Tibial artery (tissue), 4 donors: ENCODE measurements at regions not wholly inside any gene's neighbourhood (a gene's known extent, or its start where the extent isn't known, plus 50 kb on each side); places are given as distances from the start of the nearest gene placed in this dataset.
A peak's percentile ranks its signal among the peaks of the same experiment; 100 is the strongest.

Source experiments
- DNase-seq, 2 donors: peaks; one replicate each; pipeline ENCODE4 v3.0.0-alpha.2; 2019
- H3K27ac ChIP-seq, 2 donors: fragments of 200-600 bp; sonication (generic) in 1 of 2; 1 replicate in 1 of 2; 2 replicates in 1 of 2; pipeline ENCODE4 v1.5.1; 2018 to 2019; ENCODE audit warnings: mild to moderate bottlenecking in 1 of 2
- H3K27me3 ChIP-seq, 2 donors: fragments of 200-600 bp; sonication (generic) in 1 of 2; one replicate each; pipeline versions ENCODE4 v1.5.1 to v1.6.0; 2016 to 2019
- H3K36me3 ChIP-seq, 3 donors: fragments of 200-600 bp; sonication (generic) in 2 of 3; one replicate each; pipeline ENCODE4 v1.5.1; 2016 to 2019; ENCODE audit warnings: mild to moderate bottlenecking in 2 of 3
- H3K4me1 ChIP-seq, 4 donors: fragments of 200-600 bp; sonication (generic) in 2 of 4; 1 replicate in 3 of 4; 2 replicates in 1 of 4; pipeline ENCODE4 v1.5.1; 2016 to 2019
- H3K4me3 ChIP-seq, 2 donors: fragments of 200-600 bp; sonication (generic) in 1 of 2; 1 replicate in 1 of 2; 2 replicates in 1 of 2; pipeline ENCODE4 v1.5.1; 2018 to 2019; ENCODE audit warnings: mild to moderate bottlenecking in 2 of 2
- H3K9me3 ChIP-seq, 3 donors: fragments of 200-600 bp; sonication (generic) in 1 of 3; one replicate each; pipeline ENCODE4 v1.5.1; 2016 to 2019
- intact Hi-C: fragments of 100-400 bp; cut with DNase I; formaldehyde crosslinking; loops from one replicate; pipeline ENCODE4 v1.15.0; 2023; ENCODE audit warnings: low total_unique reads
- TF ChIP-seq, protein P1 (sequence below), 2 experiments: fragments of 200-600 bp in 1 of 2; fragments of 450-650 bp in 1 of 2; IDR thresholded peaks; one replicate each; pipeline ENCODE4 v1.5.1; 2017 to 2019; ENCODE audit warnings: antibody characterized with exemption in 2 of 2, mild to moderate bottlenecking in 1 of 2, moderate library complexity in 1 of 2

DNA sequence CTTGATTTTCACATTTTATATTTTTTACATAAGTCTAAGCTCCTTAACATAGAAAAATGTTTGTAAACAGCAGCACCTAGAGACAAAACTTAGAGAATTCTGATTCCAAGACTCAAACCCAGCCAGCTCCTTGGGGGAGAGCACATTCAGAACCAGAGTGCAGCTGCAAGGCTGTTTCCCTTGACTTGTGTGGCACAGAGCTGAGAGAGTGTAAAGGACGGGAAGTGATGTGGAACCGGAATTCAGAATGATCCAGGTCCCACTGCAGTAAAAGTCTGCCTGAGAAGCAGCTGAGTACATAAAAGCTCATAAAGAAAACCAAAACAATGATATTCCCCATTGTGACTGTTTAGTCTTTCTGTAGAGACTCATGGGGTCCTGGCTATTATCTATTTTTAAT lies 713.8 kb downstream of the RAB28 start:
- Histone ChIP-seq H3K4me3 (no peak overlapping the region), H3K4me1 (no peaks in the 10 kb centered on the region), H3K27me3 (no peaks in the 10 kb centered on the region), H3K27ac (no peak overlapping the region), H3K36me3 (no peaks in the 10 kb centered on the region), H3K9me3 (no peaks in the 10 kb centered on the region)
- intact Hi-C loops: no loop called here
- DNase-seq: no peak
- TF ChIP-seq, protein P1, sequence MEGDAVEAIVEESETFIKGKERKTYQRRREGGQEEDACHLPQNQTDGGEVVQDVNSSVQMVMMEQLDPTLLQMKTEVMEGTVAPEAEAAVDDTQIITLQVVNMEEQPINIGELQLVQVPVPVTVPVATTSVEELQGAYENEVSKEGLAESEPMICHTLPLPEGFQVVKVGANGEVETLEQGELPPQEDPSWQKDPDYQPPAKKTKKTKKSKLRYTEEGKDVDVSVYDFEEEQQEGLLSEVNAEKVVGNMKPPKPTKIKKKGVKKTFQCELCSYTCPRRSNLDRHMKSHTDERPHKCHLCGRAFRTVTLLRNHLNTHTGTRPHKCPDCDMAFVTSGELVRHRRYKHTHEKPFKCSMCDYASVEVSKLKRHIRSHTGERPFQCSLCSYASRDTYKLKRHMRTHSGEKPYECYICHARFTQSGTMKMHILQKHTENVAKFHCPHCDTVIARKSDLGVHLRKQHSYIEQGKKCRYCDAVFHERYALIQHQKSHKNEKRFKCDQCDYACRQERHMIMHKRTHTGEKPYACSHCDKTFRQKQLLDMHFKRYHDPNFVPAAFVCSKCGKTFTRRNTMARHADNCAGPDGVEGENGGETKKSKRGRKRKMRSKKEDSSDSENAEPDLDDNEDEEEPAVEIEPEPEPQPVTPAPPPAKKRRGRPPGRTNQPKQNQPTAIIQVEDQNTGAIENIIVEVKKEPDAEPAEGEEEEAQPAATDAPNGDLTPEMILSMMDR (IDR thresholded peaks at IDR 0.05): no peak

DNA sequence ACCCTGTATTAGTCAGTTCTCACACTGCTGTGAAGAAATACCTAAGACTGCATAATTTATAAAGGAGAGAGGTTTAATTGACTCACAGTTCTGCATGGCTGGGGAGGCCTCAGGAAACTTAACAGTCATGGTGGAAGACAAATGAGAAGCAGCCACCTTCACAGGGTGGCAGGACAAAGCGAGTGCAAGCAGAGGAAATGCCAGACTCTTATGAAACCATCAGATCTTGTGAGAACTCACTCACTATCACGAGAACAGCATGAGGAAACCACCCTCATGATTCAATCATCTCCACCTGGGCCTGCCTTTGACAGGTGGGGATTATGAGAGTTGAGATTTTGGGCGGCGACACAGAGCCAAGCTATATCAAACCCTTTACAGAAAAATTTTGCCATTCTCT lies 722.4 kb downstream of the RAB28 start:
- no peaks in the 10 kb centered on the region for H3K36me3 ChIP-seq
- no peak for DNase-seq
- H3K4me3 ChIP-seq: no peak overlapping the region
- H3K27ac ChIP-seq: no peak overlapping the region
- TF ChIP-seq, protein P1 (IDR thresholded peaks at IDR 0.05): no peak
- no peaks in the 10 kb centered on the region for H3K27me3 ChIP-seq
- no peaks in the 10 kb centered on the region for H3K4me1 ChIP-seq
- H3K9me3 ChIP-seq: no peaks in the 10 kb centered on the region
- intact Hi-C loops: no loop called here

DNA sequence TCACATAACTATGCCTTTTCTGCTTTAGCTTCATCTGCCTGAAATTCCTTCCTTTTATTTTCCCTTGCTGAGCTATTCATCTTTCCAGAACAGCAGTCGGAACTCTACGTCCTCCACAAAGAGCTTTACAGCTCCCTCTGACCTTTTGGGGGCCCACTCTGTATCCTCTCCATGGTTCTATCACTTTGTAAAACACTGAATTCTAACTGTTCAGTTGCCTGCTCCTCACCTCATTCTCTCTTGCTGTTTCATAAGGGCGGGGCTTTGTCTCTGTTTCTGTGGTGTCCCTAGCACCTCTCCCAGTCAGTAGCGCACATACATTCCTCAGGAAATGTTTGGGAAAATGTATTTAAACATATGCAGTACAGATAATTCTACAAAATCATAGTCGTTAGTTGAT lies 737.0 kb downstream of the RAB28 start:
- TF ChIP-seq, protein P1 (IDR thresholded peaks at IDR 0.05): no peak
- DNase-seq: no peak
- no peaks in the 10 kb centered on the region for H3K36me3 ChIP-seq
- H3K27me3 ChIP-seq: no peaks in the 10 kb centered on the region
- intact Hi-C loops: no loop called here
- H3K9me3 ChIP-seq: no peaks in the 10 kb centered on the region
- H3K4me1 ChIP-seq: no peaks in the 10 kb centered on the region
- no peak overlapping the region for H3K27ac ChIP-seq
- H3K4me3 ChIP-seq: no peak overlapping the region

DNA sequence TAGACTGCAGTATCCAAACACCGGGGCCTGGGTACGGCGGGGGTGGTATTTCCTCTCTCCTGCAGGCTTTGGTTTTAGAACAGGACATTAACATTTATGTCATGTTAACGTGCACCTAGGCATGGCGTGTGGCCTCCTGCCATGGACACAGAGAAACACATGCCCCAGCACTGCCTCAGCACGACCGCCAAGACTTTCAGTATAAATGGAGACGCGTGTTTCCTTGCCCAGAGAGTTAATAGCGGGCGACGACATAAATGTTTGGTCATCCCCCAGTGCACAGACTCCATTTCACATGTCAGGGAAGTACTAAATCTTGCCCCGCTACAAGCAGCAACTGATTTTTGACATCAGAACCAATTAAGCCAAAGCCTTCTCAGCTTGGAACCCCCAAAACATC lies 737.9 kb downstream of the RAB28 start:
- no peaks in the 10 kb centered on the region for H3K9me3 ChIP-seq

DNA sequence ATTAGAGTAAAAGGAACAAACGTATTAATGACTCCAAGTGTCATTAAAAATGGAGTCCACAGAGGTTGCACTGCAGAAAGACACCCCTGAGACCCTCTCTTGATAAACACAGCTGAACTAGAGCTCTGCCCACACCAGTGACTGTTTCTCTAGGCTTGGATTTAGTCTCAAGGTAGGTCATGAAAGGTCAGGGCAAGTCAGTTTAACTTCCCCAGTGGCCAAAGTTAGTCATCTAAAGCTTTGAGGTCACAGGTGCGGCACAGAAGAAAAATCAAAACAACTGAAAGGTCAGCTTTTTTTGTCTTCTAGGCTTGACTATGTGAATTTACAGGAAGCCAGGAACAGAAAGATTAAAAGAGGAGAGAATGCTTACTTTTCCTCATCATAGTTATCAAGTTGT lies 749.6 kb downstream of the RAB28 start:
- TF ChIP-seq, protein P1 (IDR thresholded peaks at IDR 0.05): no peak
- intact Hi-C loops: no loop called here
- Histone ChIP-seq H3K4me1 (no peaks in the 10 kb centered on the region), H3K27me3 (no peaks in the 10 kb centered on the region), H3K27ac (no peak overlapping the region), H3K4me3 (no peak overlapping the region), H3K36me3 (no peaks in the 10 kb centered on the region), H3K9me3 (no peaks in the 10 kb centered on the region)
- no peak for DNase-seq

More for the DNA sequence above, 737.9 kb downstream of the RAB28 start:
- no peaks in the 10 kb centered on the region for H3K36me3 ChIP-seq
- no peak overlapping the region for H3K4me3 ChIP-seq
- intact Hi-C loops: no loop called here
- no peak for DNase-seq
- H3K4me1 ChIP-seq: no peaks in the 10 kb centered on the region
- no peak overlapping the region for H3K27ac ChIP-seq
- no peaks in the 10 kb centered on the region for H3K27me3 ChIP-seq
- TF ChIP-seq, protein P1 (IDR thresholded peaks at IDR 0.05): no peak

DNA sequence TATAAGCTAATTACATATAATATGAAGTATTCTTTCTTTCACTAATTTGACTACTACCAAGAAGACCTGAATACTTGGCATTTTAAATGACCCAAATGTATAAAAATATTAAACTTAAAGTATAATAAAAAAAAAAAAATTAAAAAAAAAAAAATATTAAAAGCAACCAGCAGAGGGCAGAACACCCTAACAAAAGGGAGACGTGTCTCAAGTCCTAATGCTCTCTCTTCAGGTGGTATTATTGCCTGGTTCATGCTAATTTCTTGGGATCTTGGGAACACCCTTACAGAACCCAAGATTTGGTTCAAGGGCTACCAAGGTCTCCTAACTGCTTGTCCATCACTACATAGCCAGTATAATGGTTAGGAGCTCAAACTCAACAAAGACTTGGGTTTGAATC lies 754.8 kb downstream of the RAB28 start:
- no peaks in the 10 kb centered on the region for H3K9me3 ChIP-seq
- TF ChIP-seq, protein P1 (IDR thresholded peaks at IDR 0.05): peak in 1 of 2 experiments; percentile 26
- H3K27me3 ChIP-seq: no peaks in the 10 kb centered on the region
- no peaks in the 10 kb centered on the region for H3K4me1 ChIP-seq
- intact Hi-C loops: loop anchor here (10.0 kb wide), 1 partner anchor 815 kb away; the partner anchor contains the start of gene NKX3-2
- H3K27ac ChIP-seq: no peak overlapping the region
- H3K4me3 ChIP-seq: no peak overlapping the region
- no peak for DNase-seq
- H3K36me3 ChIP-seq: no peaks in the 10 kb centered on the region
